ENCODE measurements at regions not wholly inside any gene's neighbourhood (a gene's known extent, or its start where the extent isn't known, plus 50 kb on each side); places are given as distances from the start of the nearest gene placed in this dataset.

- no peaks in the 10 kb centered on the region for H3K36me3 ChIP-seq (ENCODE audit: control insufficient read depth in 2 of 2, insufficient read depth in 2 of 2, low read length in 1 of 2)
- ATAC-seq (no peak), FAIRE-seq (no peak), DNase-seq (ENCODE audit: low read depth, low spot score) (no peak)
- H3K4me2 ChIP-seq (ENCODE audit: control insufficient read depth, insufficient read depth) = peak overlapping the region; percentile 97
- intact Hi-C loops (cut with micrococcal nuclease; ENCODE audit: unreplicated experiment) = loop anchor here (1.0 to 2.0 kb wide), 5 partner anchors 24 to 166 kb away; no protein-coding TSS in a partner anchor
- no TSS peak for BruUV-seq (replicated peaks)
- in situ Hi-C loops (cut with MboI) = loop anchor here (5.0 kb wide), 1 partner anchor 165 kb away; no protein-coding TSS in a partner anchor
- TF ChIP-seq TBL1XR1 (IDR thresholded peaks at IDR 0.05; ENCODE audit: low read depth, low read length) (no peak), CTCF (IDR thresholded peaks at IDR 0.05 in 2 of 3, conservative IDR thresholded peaks at IDR 0.05 in 1 of 3; ENCODE audit: control insufficient read depth in 2 of 3, extremely low read depth in 1 of 3, insufficient read depth in 1 of 3, low read depth in 3 of 3, low read length in 3 of 3) (peak in 1 of 3 experiments; percentile 1; a peak in 2 of 6 replicates), HCFC1 (IDR thresholded peaks at IDR 0.05; ENCODE audit: low read length) (no peak), CHD2 (IDR thresholded peaks at IDR 0.05; ENCODE audit: borderline replicate concordance, low read depth, low read length) (no peak)
- ChIA-PET POLR2A (interaction anchor here (1.1 to 3.4 kb wide), 10 partner anchors 9 to 167 kb away, joined by 3 to 16 read pairs (median 6); partner anchors contain the start of gene IRF8), RAD21 (ENCODE audit: unreplicated experiment) (interaction anchor here (1.0 to 8.2 kb wide), 20 partner anchors 10 to 530 kb away, joined by 3 to 194 read pairs (median 10); partner anchors contain the start of gene IRF8), CTCF (interaction anchor here (0.6 to 12.2 kb wide), 28 partner anchors 10 to 185 kb away, joined by 3 to 337 read pairs (median 6); partner anchors contain the start of gene IRF8), SMC1A (ENCODE audit: uncharacterized antibody, unreplicated experiment) (interaction anchor here (0.7 to 18.6 kb wide), 28 partner anchors 8 to 166 kb away, joined by 3 to 338 read pairs (median 6); partner anchors contain the start of gene IRF8)
- peak overlapping the region; percentile 100 for H3K27ac ChIP-seq (ENCODE audit: control insufficient read depth, insufficient read depth)
- peak overlapping the region; percentile 86 for H3K9ac ChIP-seq (ENCODE audit: control insufficient read depth, insufficient read depth, low read length)
- H3K4me3 ChIP-seq = peak overlapping the region; percentile 4; the same call in 1 of the 2 replicates
- no peaks in the 10 kb centered on the region for H4K20me1 ChIP-seq (ENCODE audit: control insufficient read depth, insufficient read depth)
- H3K27me3 ChIP-seq (replicated peaks in 1 of 2; ENCODE audit: control insufficient read depth in 2 of 2, insufficient read depth in 2 of 2, low read length in 1 of 2) = no peaks in the 10 kb centered on the region
- H3K4me1 ChIP-seq (ENCODE audit: control insufficient read depth, insufficient read depth, low read length) = peaks cover 90% of the 10 kb centered on the region
- no peaks in the 10 kb centered on the region for H3K9me3 ChIP-seq (replicated peaks; ENCODE audit: control insufficient read depth, insufficient read depth, low read length)
- H3K79me2 ChIP-seq (ENCODE audit: control insufficient read depth, insufficient read depth, low read length) = peaks cover 5% of the 10 kb centered on the region
- WGBS (ENCODE audit: insufficient coverage, insufficient replicate concordance, low lambda C conversion rate, missing lambda C conversion rate) = 8% methylated on average over 3 of the region's 5 CpGs
- no peak overlapping the region for H2AFZ ChIP-seq (ENCODE audit: control insufficient read depth, low read depth, low read length)
These were observed 88.8 kb downstream of the IRF8 start for GRCh38 chr16:85987750-85988078.

Data from GM12878 (cell line).